Right lobe of liver (tissue), 6 donors: ENCODE measurements at regions not wholly inside any gene's neighbourhood (a gene's known extent, or its start where the extent isn't known, plus 50 kb on each side); places are given as distances from the start of the nearest gene placed in this dataset.

Source experiments
- ATAC-seq, 4 donors: fragments of 200-7000 bp; cut with Tn5 transposase; one replicate each; pipeline ENCODE4 v1.9.1; 2020; ENCODE audit warnings: mild to moderate bottlenecking in 4 of 4, moderate library complexity in 4 of 4
- DNase-seq, 3 donors: peaks; one replicate each; pipeline ENCODE4 v3.0.0-alpha.2; 2020
- H3K27ac ChIP-seq, 3 donors: fragments of 200-600 bp; one replicate each; pipeline ENCODE4 v1.8.0; 2022
- H3K27me3 ChIP-seq, 2 donors: fragments of 200-600 bp; one replicate each; pipeline ENCODE4 v1.8.0; 2022
- H3K36me3 ChIP-seq, 4 donors: fragments of 200-600 bp; sonication (generic) in 1 of 4; one replicate each; pipeline versions ENCODE4 v1.5.1 to v1.8.0; 2017 to 2022; ENCODE audit warnings: control low read depth in 1 of 4
- H3K4me1 ChIP-seq, 4 donors: fragments of 200-600 bp; sonication (generic) in 1 of 4; one replicate each; pipeline versions ENCODE4 v1.5.1 to v1.8.0; 2017 to 2022; ENCODE audit warnings: control low read depth in 1 of 4
- H3K4me3 ChIP-seq, 3 donors: fragments of 200-600 bp; one replicate each; pipeline ENCODE4 v1.8.0; 2022
- H3K9me3 ChIP-seq, 4 donors: fragments of 200-600 bp; sonication (generic) in 1 of 4; one replicate each; pipeline versions ENCODE4 v1.5.1 to v1.8.0; 2017 to 2022; ENCODE audit warnings: control low read depth in 1 of 4
- POLR2A ChIP-seq: fragments of 450-650 bp; IDR thresholded peaks from one replicate; pipeline ENCODE4 v1.6.1; 2017; ENCODE audit warnings: antibody characterized with exemption, mild to moderate bottlenecking
- WGBS: methylation state at CpG from one replicate; pipeline ENCODE4 v1.1.6; 2018; ENCODE audit warnings: low coverage, low lambda C conversion rate; ENCODE audit not compliant: insufficient coverage; ENCODE audit errors: missing lambda C conversion rate; 5-methylcytosine and 5-hydroxymethylcytosine counted together
- intact Hi-C, 2 donors: fragments of 100-400 bp; cut with DNase I; formaldehyde crosslinking; loops; one replicate each; pipeline versions ENCODE4 v1.11.2 to v1.14.1; 2022
- TF ChIP-seq, protein P1 (sequence below), 4 donors: fragments of 200-600 bp in 3 of 4; fragments of 450-650 bp in 1 of 4; IDR thresholded peaks; one replicate each; pipeline versions ENCODE4 v1.5.1 to v1.8.0; 2016 to 2022; ENCODE audit warnings: antibody characterized with exemption in 4 of 4, mild to moderate bottlenecking in 2 of 4
- donor health status: DM: no; HTN: yes; CAD: no.
- donor health status: DM: no; HTN: no; CAD: no.
- donor health status: DM: no; HTN: no; CAD: no.
- donor health status: DM: no; HTN: yes; CAD: no.
- donor health status: DM: no; HTN: yes; CAD: no.

DNA sequence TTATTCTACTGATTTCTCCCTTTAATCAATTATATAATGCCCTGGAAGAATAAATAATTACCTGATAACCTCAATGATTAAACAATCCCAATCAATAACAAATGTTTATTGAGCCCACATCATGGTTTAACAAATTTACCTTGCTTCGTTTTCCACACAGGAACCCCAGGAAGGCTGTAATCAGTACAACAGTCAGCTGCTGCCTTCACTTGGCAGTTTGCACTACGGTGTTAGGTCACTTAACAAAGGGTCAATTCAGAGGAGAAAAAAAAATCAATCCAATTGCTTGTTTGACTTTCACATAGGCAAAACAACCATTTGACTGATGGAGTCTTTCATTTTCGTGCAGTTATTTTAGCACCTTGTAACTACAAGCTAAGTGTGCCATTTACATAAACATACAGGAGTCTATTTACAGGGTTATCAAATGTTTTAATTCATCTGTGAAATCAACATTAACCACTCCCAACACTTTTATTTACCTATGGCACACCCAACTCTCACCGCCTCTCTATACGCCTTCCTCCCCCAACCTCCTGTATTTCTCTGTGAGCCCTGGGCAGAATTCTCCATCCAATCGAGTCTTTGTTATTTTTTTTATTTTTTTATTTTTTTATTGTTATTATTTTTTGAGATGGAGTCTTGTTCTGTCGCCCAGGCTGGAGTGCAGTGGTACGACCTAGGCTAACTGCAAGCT is 140.4 kb upstream of the TAB2 start:
- ATAC-seq (peak; percentile 92 to 96 (median 95)), DNase-seq (peak in 2 of 3 donors; percentile 39 to 66)
- peaks cover 0 to 4% of the 10 kb centered on the region in 2 donors for H3K27me3 ChIP-seq
- H3K4me3 ChIP-seq: no peak overlapping the region
- H3K27ac ChIP-seq: no peak overlapping the region
- no peaks in the 10 kb centered on the region for H3K9me3 ChIP-seq
- no peaks in the 10 kb centered on the region for H3K4me1 ChIP-seq
- WGBS: 42% methylated on average over 8 of the region's 8 CpGs
- no peak for TF ChIP-seq POLR2A
- TF ChIP-seq, protein P1, sequence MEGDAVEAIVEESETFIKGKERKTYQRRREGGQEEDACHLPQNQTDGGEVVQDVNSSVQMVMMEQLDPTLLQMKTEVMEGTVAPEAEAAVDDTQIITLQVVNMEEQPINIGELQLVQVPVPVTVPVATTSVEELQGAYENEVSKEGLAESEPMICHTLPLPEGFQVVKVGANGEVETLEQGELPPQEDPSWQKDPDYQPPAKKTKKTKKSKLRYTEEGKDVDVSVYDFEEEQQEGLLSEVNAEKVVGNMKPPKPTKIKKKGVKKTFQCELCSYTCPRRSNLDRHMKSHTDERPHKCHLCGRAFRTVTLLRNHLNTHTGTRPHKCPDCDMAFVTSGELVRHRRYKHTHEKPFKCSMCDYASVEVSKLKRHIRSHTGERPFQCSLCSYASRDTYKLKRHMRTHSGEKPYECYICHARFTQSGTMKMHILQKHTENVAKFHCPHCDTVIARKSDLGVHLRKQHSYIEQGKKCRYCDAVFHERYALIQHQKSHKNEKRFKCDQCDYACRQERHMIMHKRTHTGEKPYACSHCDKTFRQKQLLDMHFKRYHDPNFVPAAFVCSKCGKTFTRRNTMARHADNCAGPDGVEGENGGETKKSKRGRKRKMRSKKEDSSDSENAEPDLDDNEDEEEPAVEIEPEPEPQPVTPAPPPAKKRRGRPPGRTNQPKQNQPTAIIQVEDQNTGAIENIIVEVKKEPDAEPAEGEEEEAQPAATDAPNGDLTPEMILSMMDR (IDR thresholded peaks at IDR 0.05): no peak
- no peaks in the 10 kb centered on the region for H3K36me3 ChIP-seq
- intact Hi-C loops: no loop called here

DNA sequence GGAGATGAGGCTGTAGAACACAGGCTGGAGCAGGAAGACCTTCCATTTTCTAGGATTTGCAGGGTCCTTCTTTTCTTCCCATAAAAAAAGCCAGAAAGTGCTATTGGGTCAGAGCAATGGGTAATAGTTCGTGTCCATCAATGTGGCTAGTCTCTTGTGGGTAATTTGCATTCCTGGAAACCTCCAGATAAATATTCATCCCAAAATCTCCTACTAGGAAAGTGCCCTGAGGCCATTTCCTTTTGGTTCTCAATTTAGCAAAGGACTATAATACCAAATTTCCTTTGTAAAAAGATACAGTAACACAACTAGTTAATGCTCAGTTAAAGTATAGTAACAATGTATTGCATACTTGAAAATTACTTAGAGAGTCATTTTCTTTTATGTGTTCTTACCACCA is 138.1 kb upstream of the TAB2 start:
- ATAC-seq (no peak), DNase-seq (no peak)
- no CpG with 5 or more reads among the region's 1 CpG for WGBS
- H3K36me3 ChIP-seq: no peaks in the 10 kb centered on the region
- H3K4me3 ChIP-seq: no peak overlapping the region
- H3K4me1 ChIP-seq: no peaks in the 10 kb centered on the region
- no peaks in the 10 kb centered on the region for H3K9me3 ChIP-seq
- H3K27ac ChIP-seq: no peak overlapping the region
- TF ChIP-seq, protein P1 (IDR thresholded peaks at IDR 0.05): no peak
- no peak for TF ChIP-seq POLR2A
- intact Hi-C loops: no loop called here
- no peaks in the 10 kb centered on the region for H3K27me3 ChIP-seq

DNA sequence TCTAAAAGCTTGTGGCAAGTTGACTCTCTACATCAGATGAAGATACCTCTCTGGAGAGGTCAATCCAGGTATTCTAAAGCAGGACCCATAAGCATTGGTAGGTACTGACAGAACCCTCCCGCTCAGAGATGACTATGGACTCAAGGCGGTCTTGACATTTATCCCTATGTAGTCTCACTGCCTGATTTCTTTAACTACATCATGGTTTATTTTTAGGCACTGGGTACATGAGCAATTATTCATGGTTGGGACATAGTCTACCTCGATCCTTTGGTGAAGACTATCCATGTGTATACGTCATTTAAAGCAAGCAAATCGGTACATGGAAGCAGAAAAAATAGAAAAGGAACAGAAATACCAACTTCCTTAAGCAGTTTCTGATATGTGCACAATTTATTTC is 136.2 kb upstream of the TAB2 start:
- TF ChIP-seq, protein P1 (IDR thresholded peaks at IDR 0.05): no peak
- TF ChIP-seq POLR2A: no peak
- Histone ChIP-seq H3K27ac (no peak overlapping the region), H3K27me3 (no peaks in the 10 kb centered on the region), H3K4me1 (no peaks in the 10 kb centered on the region), H3K4me3 (no peak overlapping the region), H3K36me3 (no peaks in the 10 kb centered on the region), H3K9me3 (peaks cover 0 to 8% (median 0%) of the 10 kb centered on the region in 4 donors)
- DNase-seq (no peak), ATAC-seq (no peak)
- WGBS: 96% methylated on average over 5 of the region's 5 CpGs
- intact Hi-C loops: no loop called here

DNA sequence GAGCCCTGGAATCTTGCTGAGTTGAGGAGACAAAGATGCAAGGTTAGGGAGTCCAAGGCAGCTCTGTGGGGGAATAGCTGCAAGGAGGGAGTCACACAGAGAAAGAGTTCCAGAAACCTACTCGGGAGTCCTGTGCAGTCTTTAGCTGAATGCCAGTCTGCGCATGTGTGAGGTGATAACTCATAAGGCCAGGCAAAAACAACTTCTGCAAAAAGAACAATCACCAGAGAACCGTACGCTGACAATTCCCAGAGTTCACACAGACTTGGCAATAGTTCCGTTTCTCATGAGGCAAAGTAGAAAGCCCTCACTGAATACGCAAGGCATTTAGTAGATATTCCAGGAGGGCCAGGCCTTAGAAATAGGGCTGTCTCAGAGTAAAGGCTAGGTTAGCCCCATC is 135.2 kb upstream of the TAB2 start:
- Histone ChIP-seq H3K9me3 (peaks cover 0 to 8% (median 0%) of the 10 kb centered on the region in 4 donors), H3K4me1 (no peaks in the 10 kb centered on the region), H3K27ac (no peak overlapping the region), H3K36me3 (no peaks in the 10 kb centered on the region), H3K27me3 (no peaks in the 10 kb centered on the region), H3K4me3 (no peak overlapping the region)
- WGBS: 71% methylated on average over 6 of the region's 6 CpGs
- intact Hi-C loops: no loop called here
- DNase-seq (no peak), ATAC-seq (peak in 2 of 4 donors; percentile 30 to 36)
- TF ChIP-seq POLR2A: no peak
- TF ChIP-seq, protein P1 (IDR thresholded peaks at IDR 0.05): no peak
